ENCODE measurements at regions not wholly inside any gene's neighbourhood (a gene's known extent, or its start where the extent isn't known, plus 50 kb on each side); places are given as distances from the start of the nearest gene placed in this dataset.

GRCh38 chr2:128474036-128474955 lies 155.6 kb upstream of the HS6ST1 start:
- intact Hi-C loops (cut with DNase I): no loop called here
- no peak for TF ChIP-seq CTCF (IDR thresholded peaks at IDR 0.05)
- Histone ChIP-seq H3K4me3 (no peak overlapping the region), H3K36me3 (ENCODE audit: insufficient read depth in 1 of 2, low read depth in 1 of 2) (no peaks in the 10 kb centered on the region), H3K4me1 (no peaks in the 10 kb centered on the region), H3K27me3 (ENCODE audit: insufficient read depth in 3 of 3, low read length in 2 of 3) (no peaks in the 10 kb centered on the region), H3K27ac (no peak overlapping the region), H3K9me3 (peaks cover 13% of the 10 kb centered on the region)
- peak in 3 of 4 donors; percentile 7 to 8 (median 7) for ATAC-seq
- WGBS, 3 donors: 86 to 88% (median 87%) methylated on average over 10 of the region's 10 CpGs
- no peak for DNase-seq

- no peak for DNase-seq
- no peak for TF ChIP-seq CTCF (IDR thresholded peaks at IDR 0.05)
- Histone ChIP-seq H3K27me3 (ENCODE audit: insufficient read depth in 3 of 3, low read length in 2 of 3) (no peaks in the 10 kb centered on the region), H3K4me1 (no peaks in the 10 kb centered on the region), H3K36me3 (ENCODE audit: insufficient read depth in 1 of 2, low read depth in 1 of 2) (no peaks in the 10 kb centered on the region), H3K9me3 (peaks cover 6% of the 10 kb centered on the region), H3K27ac (no peak overlapping the region), H3K4me3 (no peak overlapping the region)
- 77 to 92% (median 88%) methylated on average over 5 of the region's 5 CpGs for WGBS, 3 donors
- intact Hi-C loops (cut with DNase I): no loop called here
- no peak for ATAC-seq
Observed at GRCh38 chr2:128474962-128475361, 156.3 kb upstream of the HS6ST1 start.

- TF ChIP-seq CTCF (IDR thresholded peaks at IDR 0.05): no peak
- Histone ChIP-seq H3K4me3 (no peak overlapping the region), H3K9me3 (peaks cover under 1% of the 10 kb centered on the region), H3K27me3 (ENCODE audit: insufficient read depth in 3 of 3, low read length in 2 of 3) (no peaks in the 10 kb centered on the region), H3K36me3 (ENCODE audit: insufficient read depth in 1 of 2, low read depth in 1 of 2) (no peaks in the 10 kb centered on the region), H3K27ac (no peak overlapping the region), H3K4me1 (no peaks in the 10 kb centered on the region)
- DNase-seq: no peak
- ATAC-seq: no peak
- intact Hi-C loops (cut with DNase I): no loop called here
- WGBS, 3 donors: 87 to 89% (median 89%) methylated on average over 17 of the region's 17 CpGs
Observed at GRCh38 chr2:128475427-128476211, 157.0 kb upstream of the HS6ST1 start.

- H3K27ac ChIP-seq: no peak overlapping the region
- WGBS, 3 donors: 87 to 90% (median 87%) methylated on average over 12 of the region's 12 CpGs
- ATAC-seq: no peak
- DNase-seq: no peak
- H3K4me3 ChIP-seq: no peak overlapping the region
- no peaks in the 10 kb centered on the region for H3K27me3 ChIP-seq (ENCODE audit: insufficient read depth in 3 of 3, low read length in 2 of 3)
- intact Hi-C loops (cut with DNase I): no loop called here
- TF ChIP-seq CTCF (IDR thresholded peaks at IDR 0.05): no peak
- H3K9me3 ChIP-seq: no peaks in the 10 kb centered on the region
- H3K36me3 ChIP-seq (ENCODE audit: insufficient read depth in 1 of 2, low read depth in 1 of 2): no peaks in the 10 kb centered on the region
- no peaks in the 10 kb centered on the region for H3K4me1 ChIP-seq
Observed at GRCh38 chr2:128477026-128477820, 158.6 kb upstream of the HS6ST1 start.

Measured in psoas muscle (tissue), 7 donors.